ENCODE measurements at regions not wholly inside any gene's neighbourhood (a gene's known extent, or its start where the extent isn't known, plus 50 kb on each side); places are given as distances from the start of the nearest gene placed in this dataset.

- no peak for DNase-seq
Observed at GRCh38 chr10:4686644-4686996, 139.4 kb upstream of the AKR1E2 start.

DNA sequence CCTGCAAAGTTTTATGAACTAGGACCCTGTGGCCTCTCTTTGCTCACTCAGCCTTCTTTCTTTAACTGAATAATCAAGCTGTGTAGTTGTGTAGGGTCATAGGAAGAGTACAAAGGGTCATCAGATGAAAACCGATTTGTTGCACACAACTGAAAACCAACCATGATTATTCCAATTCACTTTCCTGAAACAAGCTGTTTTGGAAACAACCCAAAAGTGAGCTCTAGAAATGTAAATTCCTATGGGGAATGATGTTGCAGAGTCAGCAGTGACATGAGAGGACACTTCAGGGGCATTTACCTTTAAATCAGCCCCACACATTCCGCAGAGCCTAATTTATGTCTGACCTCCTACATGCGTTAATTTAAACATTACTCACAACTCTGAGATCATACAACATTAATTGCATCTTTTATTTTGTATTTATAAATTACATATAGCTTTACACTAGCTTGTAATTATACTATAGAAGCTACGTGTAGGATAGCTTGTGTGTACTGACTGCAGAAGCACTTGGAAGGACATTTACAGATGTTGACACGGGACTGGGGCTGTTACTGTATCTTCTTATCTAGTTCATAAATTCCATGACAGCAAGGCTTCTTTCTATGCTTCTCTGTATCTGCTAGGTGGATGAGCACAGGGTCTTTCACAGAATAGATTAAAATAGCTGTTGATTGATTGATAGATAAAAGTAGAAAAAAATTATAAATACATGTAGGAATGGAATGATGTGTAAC is 139.9 kb upstream of the AKR1E2 start:
- DNase-seq, result no peak

- no peak for DNase-seq
Observed at GRCh38 chr10:4685491-4685890, 140.5 kb upstream of the AKR1E2 start.

DNA sequence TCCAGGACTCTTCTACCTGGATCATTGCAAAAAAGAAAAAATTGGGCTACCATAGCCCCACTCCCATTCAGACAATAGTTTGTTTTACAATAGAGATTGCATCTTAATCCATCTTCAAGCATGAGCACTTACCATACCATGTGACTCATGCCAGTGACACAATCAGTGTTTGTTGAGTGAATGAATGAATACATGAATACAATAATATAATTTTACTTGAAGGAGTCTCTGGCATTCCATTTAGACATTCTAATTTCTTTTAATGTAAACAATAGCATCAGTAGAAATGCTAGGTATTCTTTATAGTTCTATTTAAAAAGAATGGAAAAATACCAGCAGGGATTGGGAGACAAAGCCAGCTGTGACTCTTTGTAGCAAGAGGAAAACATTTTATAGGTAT is 141.6 kb upstream of the AKR1E2 start:
- DNase-seq, result no peak

GRCh38 chr10:4683838-4684237 is 142.2 kb upstream of the AKR1E2 start:
- DNase-seq, result no peak

- DNase-seq, result no peak
Observed at GRCh38 chr10:4683137-4683536, 142.9 kb upstream of the AKR1E2 start.

- no peak for DNase-seq
Observed at GRCh38 chr10:4678951-4679671, 146.9 kb upstream of the AKR1E2 start.

DNA sequence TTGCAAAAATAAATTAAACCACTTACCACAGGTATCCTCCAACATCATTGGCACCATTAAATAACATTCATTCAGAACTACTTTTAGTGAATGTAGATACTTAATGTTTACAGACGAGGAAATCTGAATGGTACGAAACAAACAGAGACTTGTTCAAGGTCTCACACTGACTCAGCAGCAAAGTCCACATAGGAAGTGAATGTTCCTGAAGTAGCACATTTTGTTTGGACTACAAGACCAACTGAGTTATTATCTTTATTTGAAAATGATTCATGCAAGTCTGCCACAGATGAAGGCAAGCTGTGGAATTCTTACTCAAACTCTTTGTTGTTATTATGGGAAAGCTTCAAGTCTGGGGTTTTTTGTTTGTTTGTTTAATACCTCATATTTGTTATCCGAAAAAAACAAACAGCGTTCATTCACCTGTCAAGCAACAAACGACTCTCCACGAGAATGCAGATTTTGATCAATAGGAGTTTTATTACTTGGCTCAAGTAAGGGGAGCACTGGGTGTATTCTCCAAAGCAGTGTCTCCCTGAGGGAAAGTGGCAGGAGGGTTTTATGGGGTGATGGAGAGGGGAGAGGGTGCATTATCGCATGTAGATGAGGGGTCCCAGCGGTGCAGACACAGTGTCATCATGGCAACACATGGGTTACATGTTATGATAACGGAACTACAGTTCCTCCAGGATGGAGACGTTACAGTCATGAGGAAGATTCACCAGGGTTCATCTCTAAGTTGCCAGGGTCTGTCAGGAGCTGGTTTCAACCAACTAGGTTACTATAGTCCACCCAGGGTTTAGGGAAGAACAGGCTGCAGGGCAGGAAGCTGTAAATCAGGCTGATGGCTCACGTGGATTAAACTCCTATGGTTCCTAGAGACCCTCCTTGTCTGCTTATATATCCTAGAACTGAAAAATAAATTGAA is 147.7 kb upstream of the AKR1E2 start:
- DNase-seq, result no peak

- no peak for DNase-seq
Observed at GRCh38 chr10:4677296-4678021, 148.5 kb upstream of the AKR1E2 start.

DNA sequence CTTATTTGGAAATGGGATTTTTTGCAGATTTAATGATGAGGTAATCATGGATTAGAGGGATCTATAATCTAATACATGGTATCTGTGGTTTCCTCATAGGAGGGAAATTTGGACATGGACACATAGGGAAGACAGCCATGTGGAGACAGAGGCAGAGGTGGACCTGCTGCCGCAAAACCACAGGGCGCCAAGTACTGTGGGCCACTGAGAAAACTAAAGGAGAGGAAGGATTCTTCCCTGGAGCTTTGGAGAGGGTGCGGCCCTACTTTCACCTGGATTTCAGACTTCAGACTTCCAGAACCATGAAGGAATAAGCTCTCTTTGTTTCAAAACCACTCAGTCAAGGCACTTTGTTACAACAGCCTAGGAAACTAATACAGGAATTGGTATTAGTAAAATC is 149.4 kb upstream of the AKR1E2 start:
- no peak for DNase-seq

DNA sequence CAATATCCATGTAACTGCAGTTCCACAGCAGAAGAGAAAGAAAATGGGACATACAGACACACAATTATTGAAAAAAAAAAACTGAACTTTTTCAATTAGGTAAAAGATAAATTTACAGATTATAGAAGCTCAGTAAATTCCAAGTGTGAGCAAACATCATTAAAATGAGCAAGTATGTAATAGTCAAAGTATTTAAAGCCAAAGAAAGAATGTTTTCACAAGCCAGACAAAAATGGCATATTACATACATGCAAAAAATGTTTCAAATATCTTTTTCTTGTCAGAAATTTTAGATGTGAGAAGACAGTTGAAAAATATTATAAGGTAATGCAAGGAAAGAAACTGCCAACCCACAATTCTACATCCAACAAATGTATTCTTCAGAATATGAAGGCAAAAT is 150.2 kb upstream of the AKR1E2 start:
- no peak for DNase-seq

DNA sequence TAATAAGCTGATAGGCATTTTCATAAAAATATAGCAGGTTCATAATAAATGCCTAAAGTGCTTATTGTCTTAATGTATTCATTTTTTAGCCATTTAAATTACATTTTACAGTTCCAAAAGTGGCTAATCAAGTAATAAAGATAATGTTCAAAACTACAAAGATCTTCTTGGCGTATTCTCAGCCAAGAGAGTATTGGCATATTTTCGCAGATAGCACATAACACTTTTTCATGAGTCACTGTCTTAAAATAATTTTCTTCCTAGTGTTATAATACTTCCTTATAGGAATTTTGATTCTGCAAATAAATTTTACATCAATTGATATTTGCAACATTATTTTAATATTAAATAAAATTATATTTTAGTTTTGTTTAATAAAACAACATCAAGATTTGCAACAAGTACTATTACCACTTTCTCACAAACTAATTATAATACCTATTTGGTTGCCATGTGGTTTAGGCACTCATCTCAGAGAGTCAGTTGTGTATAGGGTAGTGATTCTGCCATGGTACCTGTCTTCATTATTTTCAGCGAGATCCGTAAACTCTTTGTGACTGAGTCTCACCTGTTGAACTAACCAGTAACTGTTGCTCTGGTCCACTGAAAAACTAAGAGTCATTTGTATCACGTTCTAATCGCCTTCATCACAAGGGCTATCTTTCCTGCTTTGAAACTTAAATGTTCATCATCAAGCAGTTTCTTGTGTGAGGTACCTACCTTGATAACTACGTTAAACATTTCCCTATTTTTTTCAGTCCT is 152.5 kb upstream of the AKR1E2 start:
- DNase-seq, result no peak

GRCh38 chr10:4672201-4672600 is 153.8 kb upstream of the AKR1E2 start:
- no peak for DNase-seq

DNA sequence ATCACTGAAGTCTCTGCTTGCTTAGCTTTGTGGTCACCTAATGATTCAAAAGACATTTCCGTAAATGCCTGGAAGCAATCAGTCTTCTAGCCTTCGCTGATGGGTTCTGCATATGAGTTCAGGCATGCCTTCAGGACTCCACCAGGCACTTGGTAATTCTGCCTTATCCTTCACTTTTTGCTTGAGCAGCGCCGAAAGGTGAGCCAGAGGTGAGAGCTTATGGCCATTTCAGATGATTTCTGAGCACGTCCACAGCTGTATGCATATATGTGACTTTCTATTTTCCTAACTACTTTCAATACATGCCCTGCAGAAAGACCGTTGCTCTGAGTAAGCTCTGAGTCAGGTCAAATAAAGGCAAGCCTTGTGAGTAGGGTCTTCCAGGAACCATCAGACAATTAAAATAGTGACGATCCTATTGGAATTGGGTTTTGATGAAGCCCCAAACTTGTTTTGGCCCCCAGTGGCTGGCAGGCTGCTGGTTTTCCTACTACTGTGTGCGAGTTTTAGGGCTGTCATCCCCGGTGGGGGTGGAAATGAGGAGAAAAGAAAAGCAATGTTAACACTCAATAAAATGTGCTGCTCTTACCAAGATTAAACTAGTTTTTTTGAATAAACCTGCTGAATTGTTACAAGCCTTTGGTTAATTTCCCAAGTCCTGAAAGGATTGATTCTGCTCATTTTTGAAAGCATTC is 154.4 kb upstream of the AKR1E2 start:
- no peak for DNase-seq

DNA sequence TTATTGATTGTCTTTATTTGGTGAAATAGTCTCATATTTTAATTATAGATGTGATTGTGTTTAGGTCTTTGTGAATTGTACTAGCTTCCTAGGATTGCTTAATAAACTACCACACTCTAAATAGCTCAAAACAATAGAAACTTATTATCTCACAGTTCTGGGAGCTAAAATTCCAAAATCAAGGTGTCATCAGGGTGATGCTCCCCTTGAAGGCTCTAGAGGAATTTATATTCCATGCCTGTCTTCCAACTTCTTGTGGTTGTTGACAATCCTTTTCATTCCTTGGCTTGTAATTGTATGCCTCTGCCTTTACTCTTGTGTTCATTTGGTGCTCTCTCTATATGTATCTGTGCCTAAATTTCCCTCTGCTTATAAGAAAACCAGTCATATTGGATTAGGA is 155.3 kb upstream of the AKR1E2 start:
- DNase-seq, result no peak

GRCh38 chr10:4669585-4669984 is 156.4 kb upstream of the AKR1E2 start:
- no peak for DNase-seq

DNA sequence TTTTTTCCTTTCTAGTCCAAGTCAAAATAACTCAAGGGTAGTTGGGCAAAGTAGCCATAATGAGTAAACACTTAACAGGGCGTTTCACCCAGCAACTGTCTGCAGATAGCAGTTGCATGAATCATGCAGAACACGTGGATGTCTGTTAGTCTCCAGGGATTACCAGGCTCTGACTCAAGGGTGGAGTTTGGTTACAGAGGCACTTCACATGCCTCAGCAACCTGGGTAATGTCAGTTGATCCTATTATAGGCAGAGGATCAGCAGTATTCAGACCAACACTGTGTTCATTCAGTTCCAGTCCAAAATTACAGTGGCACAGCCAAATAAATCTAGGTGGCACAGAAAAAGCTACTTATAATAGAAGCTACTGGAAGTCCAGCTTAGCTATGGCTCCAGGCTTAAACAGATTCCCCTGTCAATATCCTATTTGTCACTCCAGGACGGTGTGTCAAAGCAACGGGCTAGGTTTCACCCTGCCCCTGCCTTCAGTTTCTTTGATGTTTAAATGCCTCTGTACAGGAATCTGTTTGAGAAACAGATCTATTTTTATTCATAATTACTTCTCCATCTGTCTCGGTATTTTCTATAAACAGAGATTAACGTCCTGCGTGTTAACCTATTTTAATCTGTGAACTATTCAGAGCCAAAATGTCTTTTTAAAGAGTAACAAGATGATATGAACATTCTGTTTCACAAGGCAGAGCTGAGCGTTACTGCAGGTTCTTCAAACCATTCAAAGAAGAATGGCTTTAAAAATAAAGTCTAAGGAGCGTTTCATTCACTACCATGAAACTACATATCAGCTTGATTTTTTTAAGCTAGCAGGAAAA is 162.6 kb upstream of the AKR1E2 start:
- DNase-seq, result peak; percentile 66

- no peak for DNase-seq
Observed at GRCh38 chr10:4662576-4663161, 163.3 kb upstream of the AKR1E2 start.

DNA sequence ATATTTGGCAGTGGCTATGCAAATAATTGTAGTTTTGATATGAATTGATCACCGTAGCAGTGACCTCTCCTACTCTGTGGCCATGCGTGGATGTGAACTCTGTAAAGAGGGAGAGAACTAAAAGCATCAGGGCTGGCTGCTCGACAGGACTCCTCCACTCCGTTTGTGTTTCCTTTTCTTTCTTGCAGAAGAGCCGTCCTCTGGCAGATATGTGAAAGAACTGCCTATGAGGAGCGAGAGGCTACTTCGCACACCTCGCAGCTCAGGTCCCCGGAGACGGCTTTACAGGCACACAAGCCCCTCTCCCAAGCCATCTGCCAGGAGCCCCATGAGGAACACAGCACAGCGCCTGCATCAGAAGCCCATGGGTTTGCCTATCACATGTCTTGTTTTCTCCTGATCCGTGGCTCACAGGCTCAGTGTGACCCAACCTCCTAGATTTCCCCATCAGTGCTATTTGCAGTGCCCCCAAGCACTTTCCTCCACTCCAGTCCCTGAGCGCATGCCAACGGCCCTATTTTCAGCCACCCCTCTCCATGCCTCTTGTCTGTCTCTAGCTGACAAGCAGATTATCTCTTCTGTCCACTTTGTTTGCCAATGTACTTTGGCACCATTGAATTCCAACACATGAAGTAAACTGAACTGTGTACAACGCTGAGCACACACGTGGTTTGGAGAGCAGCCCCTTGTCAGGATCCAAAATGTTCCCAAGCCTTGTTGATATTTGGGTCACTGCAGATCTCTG is 164.3 kb upstream of the AKR1E2 start:
- DNase-seq, result peak; percentile 11

Measured in NCI-H1092 treated with DMSO at 0.1 percent for 48 hours (cell line).